HepG2 (cell line): ENCODE measurements at regions not wholly inside any gene's neighbourhood (a gene's known extent, or its start where the extent isn't known, plus 50 kb on each side); places are given as distances from the start of the nearest gene placed in this dataset.

Experiments used
- ARNTL ChIP-seq: sonication (generic); formaldehyde crosslinking; IDR thresholded peaks from 2 replicates; pipeline ENCODE4 v1.4.0; 2020; ENCODE audit warnings: mild to moderate bottlenecking, missing genetic modification reagents
- JUN ChIP-seq: sonication (generic); formaldehyde crosslinking; IDR thresholded peaks from 2 replicates; pipeline ENCODE4 v1.4.0; 2020; ENCODE audit warnings: mild to moderate bottlenecking, missing genetic modification reagents
- TCF7L2 ChIP-seq: IDR thresholded peaks from 2 replicates; pipeline ENCODE4 v1.6.1; 2011; ENCODE audit warnings: mild to moderate bottlenecking, low read depth, low read length, moderate library complexity
- ZNF317 ChIP-seq: sonication (generic); formaldehyde crosslinking; IDR thresholded peaks from 2 replicates; pipeline ENCODE4 v1.5.0; 2020; ENCODE audit warnings: mild to moderate bottlenecking, missing genetic modification reagents
- TF ChIP-seq, protein P1 (sequence below): sonication (generic); formaldehyde crosslinking; IDR thresholded peaks from 2 replicates; pipeline ENCODE4 v1.4.0; 2020; ENCODE audit warnings: missing genetic modification reagents
- TF ChIP-seq, protein P2 (sequence below): sonication (generic); formaldehyde crosslinking; IDR thresholded peaks from 2 replicates; pipeline ENCODE4 v1.8.0; 2022; ENCODE audit warnings: mild to moderate bottlenecking, missing genetic modification reagents
- TF ChIP-seq, protein P3 (sequence below): sonication (generic); formaldehyde crosslinking; IDR thresholded peaks from 2 replicates; pipeline ENCODE4 v1.5.0; 2020; ENCODE audit warnings: mild to moderate bottlenecking, missing genetic modification reagents, moderate library complexity
- TF ChIP-seq, protein P4 (sequence below), 2 experiments: IDR thresholded peaks; 2 replicates each; pipeline ENCODE4 v1.6.1; 2011 to 2012; ENCODE audit warnings: low read length in 2 of 2, borderline replicate concordance in 1 of 2, low read depth in 1 of 2, mild to moderate bottlenecking in 1 of 2, moderate library complexity in 1 of 2

DNA sequence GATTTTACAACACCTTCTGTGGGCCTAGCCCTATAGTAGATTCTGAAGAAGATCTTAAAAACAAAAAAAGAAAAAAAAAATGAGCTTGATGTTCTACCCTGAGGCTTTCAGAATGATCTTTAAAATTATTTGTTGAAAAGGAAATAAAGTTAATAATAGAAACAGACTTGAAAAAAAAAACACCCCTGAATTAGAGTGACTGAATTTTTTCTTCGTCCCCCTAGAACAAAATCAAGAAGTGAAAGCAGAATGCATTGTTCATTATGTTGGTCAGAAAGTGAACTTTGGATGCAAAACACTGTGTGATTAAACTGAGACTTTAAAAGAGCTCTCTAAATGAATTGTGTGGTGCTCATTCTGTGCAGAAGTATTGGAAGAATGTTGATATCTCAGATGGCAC lies 1384.4 kb upstream of the PIK3C3 start:
- TF ChIP-seq TCF7L2 (no peak), JUN (CRISPR knock-in tag) (no peak), ARNTL (CRISPR knock-in tag) (no peak), ZNF317 (no peak)
- TF ChIP-seq, protein P1, sequence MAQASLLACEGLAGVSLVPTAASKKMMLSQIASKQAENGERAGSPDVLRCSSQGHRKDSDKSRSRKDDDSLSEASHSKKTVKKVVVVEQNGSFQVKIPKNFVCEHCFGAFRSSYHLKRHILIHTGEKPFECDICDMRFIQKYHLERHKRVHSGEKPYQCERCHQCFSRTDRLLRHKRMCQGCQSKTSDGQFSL (CRISPR knock-in tag), result no peak
- TF ChIP-seq, protein P2, sequence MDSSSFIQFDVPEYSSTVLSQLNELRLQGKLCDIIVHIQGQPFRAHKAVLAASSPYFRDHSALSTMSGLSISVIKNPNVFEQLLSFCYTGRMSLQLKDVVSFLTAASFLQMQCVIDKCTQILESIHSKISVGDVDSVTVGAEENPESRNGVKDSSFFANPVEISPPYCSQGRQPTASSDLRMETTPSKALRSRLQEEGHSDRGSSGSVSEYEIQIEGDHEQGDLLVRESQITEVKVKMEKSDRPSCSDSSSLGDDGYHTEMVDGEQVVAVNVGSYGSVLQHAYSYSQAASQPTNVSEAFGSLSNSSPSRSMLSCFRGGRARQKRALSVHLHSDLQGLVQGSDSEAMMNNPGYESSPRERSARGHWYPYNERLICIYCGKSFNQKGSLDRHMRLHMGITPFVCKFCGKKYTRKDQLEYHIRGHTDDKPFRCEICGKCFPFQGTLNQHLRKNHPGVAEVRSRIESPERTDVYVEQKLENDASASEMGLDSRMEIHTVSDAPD (CRISPR knock-in tag), result no peak
- TF ChIP-seq, protein P3, sequence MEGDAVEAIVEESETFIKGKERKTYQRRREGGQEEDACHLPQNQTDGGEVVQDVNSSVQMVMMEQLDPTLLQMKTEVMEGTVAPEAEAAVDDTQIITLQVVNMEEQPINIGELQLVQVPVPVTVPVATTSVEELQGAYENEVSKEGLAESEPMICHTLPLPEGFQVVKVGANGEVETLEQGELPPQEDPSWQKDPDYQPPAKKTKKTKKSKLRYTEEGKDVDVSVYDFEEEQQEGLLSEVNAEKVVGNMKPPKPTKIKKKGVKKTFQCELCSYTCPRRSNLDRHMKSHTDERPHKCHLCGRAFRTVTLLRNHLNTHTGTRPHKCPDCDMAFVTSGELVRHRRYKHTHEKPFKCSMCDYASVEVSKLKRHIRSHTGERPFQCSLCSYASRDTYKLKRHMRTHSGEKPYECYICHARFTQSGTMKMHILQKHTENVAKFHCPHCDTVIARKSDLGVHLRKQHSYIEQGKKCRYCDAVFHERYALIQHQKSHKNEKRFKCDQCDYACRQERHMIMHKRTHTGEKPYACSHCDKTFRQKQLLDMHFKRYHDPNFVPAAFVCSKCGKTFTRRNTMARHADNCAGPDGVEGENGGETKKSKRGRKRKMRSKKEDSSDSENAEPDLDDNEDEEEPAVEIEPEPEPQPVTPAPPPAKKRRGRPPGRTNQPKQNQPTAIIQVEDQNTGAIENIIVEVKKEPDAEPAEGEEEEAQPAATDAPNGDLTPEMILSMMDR (CRISPR knock-in tag), result no peak
- TF ChIP-seq, protein P4, sequence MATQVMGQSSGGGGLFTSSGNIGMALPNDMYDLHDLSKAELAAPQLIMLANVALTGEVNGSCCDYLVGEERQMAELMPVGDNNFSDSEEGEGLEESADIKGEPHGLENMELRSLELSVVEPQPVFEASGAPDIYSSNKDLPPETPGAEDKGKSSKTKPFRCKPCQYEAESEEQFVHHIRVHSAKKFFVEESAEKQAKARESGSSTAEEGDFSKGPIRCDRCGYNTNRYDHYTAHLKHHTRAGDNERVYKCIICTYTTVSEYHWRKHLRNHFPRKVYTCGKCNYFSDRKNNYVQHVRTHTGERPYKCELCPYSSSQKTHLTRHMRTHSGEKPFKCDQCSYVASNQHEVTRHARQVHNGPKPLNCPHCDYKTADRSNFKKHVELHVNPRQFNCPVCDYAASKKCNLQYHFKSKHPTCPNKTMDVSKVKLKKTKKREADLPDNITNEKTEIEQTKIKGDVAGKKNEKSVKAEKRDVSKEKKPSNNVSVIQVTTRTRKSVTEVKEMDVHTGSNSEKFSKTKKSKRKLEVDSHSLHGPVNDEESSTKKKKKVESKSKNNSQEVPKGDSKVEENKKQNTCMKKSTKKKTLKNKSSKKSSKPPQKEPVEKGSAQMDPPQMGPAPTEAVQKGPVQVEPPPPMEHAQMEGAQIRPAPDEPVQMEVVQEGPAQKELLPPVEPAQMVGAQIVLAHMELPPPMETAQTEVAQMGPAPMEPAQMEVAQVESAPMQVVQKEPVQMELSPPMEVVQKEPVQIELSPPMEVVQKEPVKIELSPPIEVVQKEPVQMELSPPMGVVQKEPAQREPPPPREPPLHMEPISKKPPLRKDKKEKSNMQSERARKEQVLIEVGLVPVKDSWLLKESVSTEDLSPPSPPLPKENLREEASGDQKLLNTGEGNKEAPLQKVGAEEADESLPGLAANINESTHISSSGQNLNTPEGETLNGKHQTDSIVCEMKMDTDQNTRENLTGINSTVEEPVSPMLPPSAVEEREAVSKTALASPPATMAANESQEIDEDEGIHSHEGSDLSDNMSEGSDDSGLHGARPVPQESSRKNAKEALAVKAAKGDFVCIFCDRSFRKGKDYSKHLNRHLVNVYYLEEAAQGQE (IDR thresholded peaks at IDR 0.05; ENCODE audit: borderline replicate concordance in 1 of 2, low read depth in 1 of 2, low read length in 2 of 2), result no peak
